Activated naive CD4-positive, alpha-beta T cell treated with anti-CD3 and anti-CD28 coated beads, Interleukin-2, amount 50 U/mL, for 16 hours (primary cell): ENCODE measurements at regions not wholly inside any gene's neighbourhood (a gene's known extent, or its start where the extent isn't known, plus 50 kb on each side); places are given as distances from the start of the nearest gene placed in this dataset.
"Not testable (repeated sequence)": the region's sequence is repeated elsewhere in the genome, so short reads cannot be mapped to it uniquely, and the experiment has no call there.

Experiments
- DNase-seq: peaks from one replicate; pipeline ENCODE4 v3.0.0-alpha.2; 2020

- DNase-seq, result not testable (repeated sequence)
Observed at GRCh38 chr3:106486945-106487639, 618.3 kb upstream of the CBLB start.

- DNase-seq, result no peak
Observed at GRCh38 chr3:106488331-106488730, 619.5 kb upstream of the CBLB start.

GRCh38 chr3:106491796-106492195, 623.0 kb upstream of the CBLB start:
- no peak for DNase-seq

- no peak for DNase-seq
Observed at GRCh38 chr3:106508331-106508893, 639.6 kb upstream of the CBLB start.

- DNase-seq, result no peak
Observed at GRCh38 chr3:106510206-106510605, 641.4 kb upstream of the CBLB start.

- DNase-seq, result no peak
Observed at GRCh38 chr3:106512846-106513245, 644.0 kb upstream of the CBLB start.

- no peak for DNase-seq
Observed at GRCh38 chr3:106514431-106514830, 645.6 kb upstream of the CBLB start.

GRCh38 chr3:106518516-106518915, 649.7 kb upstream of the CBLB start:
- no peak for DNase-seq

- DNase-seq, result no peak
Observed at GRCh38 chr3:106522397-106522796, 653.6 kb upstream of the CBLB start.

- DNase-seq, result no peak
Observed at GRCh38 chr3:106528932-106529331, 660.1 kb upstream of the CBLB start.

- no peak for DNase-seq
Observed at GRCh38 chr3:106529738-106530137, 660.9 kb upstream of the CBLB start.

- no peak for DNase-seq
Observed at GRCh38 chr3:106530367-106530766, 661.6 kb upstream of the CBLB start.

GRCh38 chr3:106531771-106532329, 663.0 kb upstream of the CBLB start:
- not testable (repeated sequence) for DNase-seq

GRCh38 chr3:106533093-106533787, 664.4 kb upstream of the CBLB start:
- DNase-seq, result no peak

GRCh38 chr3:106533788-106534160, 665.0 kb upstream of the CBLB start:
- DNase-seq, result no peak

GRCh38 chr3:106534206-106534605, 665.4 kb upstream of the CBLB start:
- DNase-seq, result peak; percentile 18

- DNase-seq, result no peak
Observed at GRCh38 chr3:106540743-106541142, 671.9 kb upstream of the CBLB start.

GRCh38 chr3:106542101-106542769, 673.4 kb upstream of the CBLB start:
- no peak for DNase-seq

GRCh38 chr3:106552351-106553043, 683.7 kb upstream of the CBLB start:
- DNase-seq, result no peak

- no peak for DNase-seq
Observed at GRCh38 chr3:106560451-106560966, 691.7 kb upstream of the CBLB start.

- DNase-seq, result no peak
Observed at GRCh38 chr3:106566277-106566676, 697.5 kb upstream of the CBLB start.

- DNase-seq, result no peak
Observed at GRCh38 chr3:106570426-106570825, 701.6 kb upstream of the CBLB start.

GRCh38 chr3:106573605-106574004, 704.8 kb upstream of the CBLB start:
- DNase-seq, result no peak
